Right atrium auricular region (tissue), 2 donors: ENCODE measurements at regions not wholly inside any gene's neighbourhood (a gene's known extent, or its start where the extent isn't known, plus 50 kb on each side); places are given as distances from the start of the nearest gene placed in this dataset.

Experiments
- DNase-seq: peaks from one replicate; pipeline ENCODE4 v3.0.0-alpha.2; 2019; ENCODE audit warnings: low spot score
- H3K27ac ChIP-seq, 2 donors: fragments of 200-600 bp; sonication (generic); 1 replicate in 1 of 2; 2 replicates in 1 of 2; pipeline ENCODE4 v1.5.1; 2016 to 2019
- H3K27me3 ChIP-seq, 2 donors: fragments of 200-600 bp; sonication (generic); one replicate each; pipeline versions ENCODE4 v1.5.1 to v1.6.0; 2017 to 2019
- H3K36me3 ChIP-seq: fragments of 200-600 bp; sonication (generic); one replicate; pipeline ENCODE4 v1.5.1; 2016
- H3K4me1 ChIP-seq, 2 donors: fragments of 200-600 bp; sonication (generic); one replicate each; pipeline versions ENCODE4 v1.5.1 to v1.6.0; 2017 to 2019
- H3K4me3 ChIP-seq, 2 donors: fragments of 200-600 bp; sonication (generic); 1 replicate in 1 of 2; 2 replicates in 1 of 2; pipeline ENCODE4 v1.5.1; 2017 to 2019; ENCODE audit warnings: mild to moderate bottlenecking in 1 of 2, moderate library complexity in 1 of 2
- H3K9me3 ChIP-seq, 2 donors: fragments of 200-600 bp; sonication (generic); one replicate each; pipeline ENCODE4 v1.5.1; 2019
- TF ChIP-seq, protein P1 (sequence below), 2 donors: fragments of 200-600 bp; sonication (generic); IDR thresholded peaks; one replicate each; pipeline ENCODE4 v1.5.1; 2019; ENCODE audit warnings: antibody characterized with exemption in 2 of 2

DNA sequence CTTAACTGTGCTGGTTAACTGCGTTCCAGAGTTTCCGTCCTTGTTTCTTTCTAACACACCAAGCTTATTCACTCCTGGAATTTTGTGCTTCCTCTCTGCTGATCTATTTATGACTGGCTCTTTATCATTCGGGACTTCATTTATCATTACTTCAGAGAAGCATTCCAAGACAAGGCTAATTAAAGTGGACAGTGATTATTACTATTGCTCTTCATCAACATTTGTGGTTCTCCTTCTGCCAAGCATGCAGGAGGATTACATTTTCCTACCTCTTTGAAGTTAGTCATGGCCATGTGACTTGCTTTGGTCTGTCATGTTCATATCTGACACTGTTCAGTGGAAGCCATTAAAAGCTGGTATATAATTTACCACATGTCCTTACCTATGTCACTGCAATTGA is 172.4 kb upstream of the AGR3 start:
- TF ChIP-seq, protein P1, sequence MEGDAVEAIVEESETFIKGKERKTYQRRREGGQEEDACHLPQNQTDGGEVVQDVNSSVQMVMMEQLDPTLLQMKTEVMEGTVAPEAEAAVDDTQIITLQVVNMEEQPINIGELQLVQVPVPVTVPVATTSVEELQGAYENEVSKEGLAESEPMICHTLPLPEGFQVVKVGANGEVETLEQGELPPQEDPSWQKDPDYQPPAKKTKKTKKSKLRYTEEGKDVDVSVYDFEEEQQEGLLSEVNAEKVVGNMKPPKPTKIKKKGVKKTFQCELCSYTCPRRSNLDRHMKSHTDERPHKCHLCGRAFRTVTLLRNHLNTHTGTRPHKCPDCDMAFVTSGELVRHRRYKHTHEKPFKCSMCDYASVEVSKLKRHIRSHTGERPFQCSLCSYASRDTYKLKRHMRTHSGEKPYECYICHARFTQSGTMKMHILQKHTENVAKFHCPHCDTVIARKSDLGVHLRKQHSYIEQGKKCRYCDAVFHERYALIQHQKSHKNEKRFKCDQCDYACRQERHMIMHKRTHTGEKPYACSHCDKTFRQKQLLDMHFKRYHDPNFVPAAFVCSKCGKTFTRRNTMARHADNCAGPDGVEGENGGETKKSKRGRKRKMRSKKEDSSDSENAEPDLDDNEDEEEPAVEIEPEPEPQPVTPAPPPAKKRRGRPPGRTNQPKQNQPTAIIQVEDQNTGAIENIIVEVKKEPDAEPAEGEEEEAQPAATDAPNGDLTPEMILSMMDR (IDR thresholded peaks at IDR 0.05): no peak
- no peaks in the 10 kb centered on the region for H3K4me1 ChIP-seq
- no peaks in the 10 kb centered on the region for H3K36me3 ChIP-seq
- no peaks in the 10 kb centered on the region for H3K9me3 ChIP-seq
- H3K27me3 ChIP-seq: no peaks in the 10 kb centered on the region
- no peak overlapping the region for H3K4me3 ChIP-seq
- H3K27ac ChIP-seq: no peak overlapping the region
- no peak for DNase-seq

DNA sequence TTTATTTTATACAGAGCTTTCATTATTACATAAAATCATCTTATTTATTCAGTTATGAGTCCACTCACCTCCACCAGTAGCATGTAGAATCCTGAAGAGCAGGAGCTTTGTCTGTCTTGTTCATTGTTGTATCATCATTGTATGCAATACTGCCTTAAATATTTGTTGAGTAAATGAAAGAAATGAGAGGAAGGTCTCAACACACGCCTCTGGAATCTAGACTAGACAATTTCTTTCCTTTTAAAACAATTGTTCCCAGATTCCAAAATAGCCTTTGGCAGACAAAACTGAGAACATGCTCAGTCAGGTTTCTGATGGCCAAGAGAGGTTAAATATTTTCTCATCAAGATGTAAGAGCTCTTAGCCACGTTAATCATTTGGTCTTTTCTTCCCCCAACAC is 173.1 kb upstream of the AGR3 start:
- H3K9me3 ChIP-seq: no peaks in the 10 kb centered on the region
- H3K27ac ChIP-seq: no peak overlapping the region
- H3K27me3 ChIP-seq: no peaks in the 10 kb centered on the region
- H3K4me1 ChIP-seq: no peaks in the 10 kb centered on the region
- H3K4me3 ChIP-seq: no peak overlapping the region
- TF ChIP-seq, protein P1 (IDR thresholded peaks at IDR 0.05): no peak
- no peak for DNase-seq
- no peaks in the 10 kb centered on the region for H3K36me3 ChIP-seq

DNA sequence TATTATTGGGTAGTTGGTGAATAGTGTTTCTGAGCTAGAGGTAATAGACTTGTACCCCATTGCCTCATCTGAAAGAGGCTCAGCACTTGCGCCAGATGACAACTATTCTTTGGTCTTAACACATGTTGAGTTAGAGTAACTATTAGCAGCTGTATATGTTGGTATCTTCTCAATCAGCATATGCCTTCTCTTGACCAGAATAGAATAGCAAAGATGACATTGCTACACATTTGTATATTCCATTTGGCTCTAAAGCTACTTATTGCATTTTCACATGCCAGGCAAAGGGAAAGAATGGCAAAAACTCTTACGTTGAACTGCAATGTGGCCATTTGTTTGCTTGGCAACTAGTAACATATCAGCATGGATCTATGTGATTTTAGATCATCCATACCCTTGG is 173.8 kb upstream of the AGR3 start:
- no peaks in the 10 kb centered on the region for H3K36me3 ChIP-seq
- H3K27me3 ChIP-seq: no peaks in the 10 kb centered on the region
- DNase-seq: no peak
- TF ChIP-seq, protein P1 (IDR thresholded peaks at IDR 0.05): no peak
- no peak overlapping the region for H3K4me3 ChIP-seq
- H3K9me3 ChIP-seq: no peaks in the 10 kb centered on the region
- H3K4me1 ChIP-seq: no peaks in the 10 kb centered on the region
- H3K27ac ChIP-seq: no peak overlapping the region

DNA sequence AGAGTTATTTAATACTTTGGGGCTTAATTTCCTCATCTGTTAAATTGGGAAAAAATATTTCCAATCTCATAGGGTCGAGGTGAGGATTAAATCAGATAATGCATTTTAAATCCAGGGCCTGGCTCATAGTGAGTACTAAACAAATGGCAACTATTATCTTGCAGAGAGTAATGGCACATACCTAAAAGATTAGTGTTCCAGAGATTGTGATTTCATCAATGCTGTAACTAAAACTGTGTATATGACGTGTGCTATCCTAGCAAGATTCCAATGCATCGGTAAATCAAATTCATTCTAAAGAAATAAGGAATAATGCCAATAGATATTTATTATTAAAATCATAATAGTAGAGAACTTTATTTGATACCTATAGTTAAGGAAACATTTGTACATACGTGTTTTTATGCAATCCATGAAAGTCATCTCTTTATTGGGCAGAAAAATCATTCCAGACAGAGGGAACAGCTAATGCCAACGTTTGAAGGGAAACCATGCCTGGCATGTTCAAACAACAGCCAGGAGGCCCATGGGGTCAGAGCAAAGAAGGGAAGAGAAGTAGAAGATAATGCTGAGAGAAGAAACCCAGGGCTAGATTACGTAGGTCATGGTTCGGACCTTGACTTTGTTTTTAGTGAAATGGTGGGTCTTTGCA is 174.8 kb upstream of the AGR3 start:
- Histone ChIP-seq H3K27me3 (no peaks in the 10 kb centered on the region), H3K9me3 (no peaks in the 10 kb centered on the region), H3K27ac (no peak overlapping the region), H3K4me3 (no peak overlapping the region), H3K36me3 (no peaks in the 10 kb centered on the region), H3K4me1 (no peaks in the 10 kb centered on the region)
- no peak for DNase-seq
- TF ChIP-seq, protein P1 (IDR thresholded peaks at IDR 0.05): no peak

DNA sequence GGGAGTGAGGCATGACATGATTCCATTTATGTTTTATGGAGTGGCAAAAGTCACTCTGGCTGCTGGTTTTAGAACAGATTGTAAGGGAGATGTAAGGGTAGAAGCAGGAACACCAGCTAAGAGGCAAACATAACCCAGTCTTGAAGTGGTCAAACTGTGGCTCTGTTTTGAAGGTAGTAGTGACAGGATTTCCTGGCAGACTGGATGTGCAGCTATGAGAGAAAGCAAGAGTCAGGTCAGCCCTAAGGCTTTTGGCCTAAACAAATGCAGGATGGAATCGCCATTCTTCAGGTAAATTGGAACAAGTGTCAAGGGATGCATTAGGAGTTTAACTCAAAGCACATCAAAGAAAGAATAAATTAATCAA is 175.3 kb upstream of the AGR3 start:
- Histone ChIP-seq H3K4me1 (no peaks in the 10 kb centered on the region), H3K4me3 (no peak overlapping the region), H3K9me3 (no peaks in the 10 kb centered on the region), H3K27ac (no peak overlapping the region), H3K36me3 (no peaks in the 10 kb centered on the region), H3K27me3 (no peaks in the 10 kb centered on the region)
- DNase-seq: no peak
- TF ChIP-seq, protein P1 (IDR thresholded peaks at IDR 0.05): no peak

DNA sequence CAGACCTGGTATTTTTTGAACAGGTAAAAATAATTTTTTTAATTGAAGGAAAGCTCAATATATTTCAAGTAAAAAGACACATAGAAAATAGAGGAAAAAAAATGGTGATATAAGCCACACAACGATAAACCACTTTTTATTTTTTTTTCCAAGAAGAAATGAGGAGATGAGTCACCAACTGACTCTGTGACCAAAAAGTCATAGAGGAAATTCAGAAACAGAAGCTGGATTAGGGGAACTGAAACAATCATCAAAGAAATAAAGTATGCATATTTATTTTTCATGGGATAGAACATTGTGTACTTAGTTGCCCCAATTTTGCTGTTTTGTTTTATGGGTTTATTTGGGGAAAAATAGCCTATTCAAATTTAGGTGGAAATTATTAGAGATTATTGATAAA is 176.8 kb upstream of the AGR3 start:
- H3K36me3 ChIP-seq: no peaks in the 10 kb centered on the region
- no peak overlapping the region for H3K4me3 ChIP-seq
- no peak for DNase-seq
- TF ChIP-seq, protein P1 (IDR thresholded peaks at IDR 0.05): no peak
- no peak overlapping the region for H3K27ac ChIP-seq
- H3K9me3 ChIP-seq: no peaks in the 10 kb centered on the region
- no peaks in the 10 kb centered on the region for H3K4me1 ChIP-seq
- no peaks in the 10 kb centered on the region for H3K27me3 ChIP-seq
